UCSD-AML1 (cell line): ENCODE measurements at regions not wholly inside any gene's neighbourhood (a gene's known extent, or its start where the extent isn't known, plus 50 kb on each side); places are given as distances from the start of the nearest gene placed in this dataset.
A peak's percentile ranks its signal among the peaks of the same experiment; 100 is the strongest.

Experiments used
- DNase-seq: peaks from one replicate; lab custom pipeline; 2025; ENCODE audit not compliant: unreplicated experiment; lab: John Stamatoyannopoulos, UW

DNA sequence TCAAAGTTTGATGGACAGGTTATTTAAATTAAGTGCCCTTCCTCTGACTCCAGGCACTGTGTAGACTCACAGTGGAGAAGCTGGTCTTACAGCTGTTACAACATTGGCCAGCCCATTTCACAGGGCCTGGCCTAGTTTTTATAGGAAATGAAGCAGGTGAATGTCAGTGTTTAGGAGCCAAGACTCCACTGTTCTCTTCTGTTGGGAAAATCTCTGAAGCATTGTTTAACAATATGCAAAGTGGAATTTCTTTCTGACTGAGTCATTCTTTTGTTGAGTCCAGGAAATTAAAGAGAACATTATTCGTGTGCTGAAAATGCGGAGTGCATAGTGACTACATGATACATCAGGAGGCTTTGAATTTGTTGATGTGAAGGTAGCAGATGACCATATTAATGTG, 64.7 kb downstream of the ARRDC4 start:
- no peak for DNase-seq

DNA sequence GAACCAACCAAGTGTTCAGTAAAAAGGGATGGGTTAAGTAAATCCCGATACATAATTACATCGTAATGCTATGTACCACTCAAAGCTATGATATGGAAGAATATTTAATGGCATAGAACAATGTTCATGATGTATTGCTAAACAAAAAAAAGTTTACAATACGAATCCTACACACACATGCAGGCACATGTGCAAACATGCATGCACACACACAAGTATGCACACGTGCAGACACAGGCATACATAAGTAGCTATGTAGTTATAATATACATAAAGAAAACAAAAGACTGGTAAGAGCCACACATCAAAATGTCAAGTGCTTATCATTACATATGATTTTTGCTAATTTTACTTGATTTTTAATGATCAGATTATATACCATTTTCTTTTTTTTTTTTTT, 74.2 kb downstream of the ARRDC4 start:
- DNase-seq: no peak

DNA sequence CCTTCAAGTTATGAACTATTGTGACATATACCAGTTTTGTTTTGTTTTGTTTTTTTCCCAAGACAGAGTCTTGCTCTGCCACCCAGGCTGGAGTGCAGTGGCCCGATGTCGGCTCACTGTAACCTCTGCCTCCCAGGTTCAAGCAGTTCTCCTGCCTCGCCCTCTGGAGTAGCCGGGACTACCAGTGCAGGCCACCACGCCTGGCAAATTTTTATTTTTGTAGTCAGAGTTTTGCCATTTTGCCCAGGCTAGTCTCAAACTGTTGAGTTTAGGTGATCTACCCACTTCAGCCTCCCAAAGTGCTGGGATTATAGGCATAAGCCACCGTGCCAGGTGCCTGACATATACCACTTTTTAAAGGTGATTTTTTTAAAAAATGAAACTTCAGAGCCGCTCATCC, 74.6 kb downstream of the ARRDC4 start:
- no peak for DNase-seq

DNA sequence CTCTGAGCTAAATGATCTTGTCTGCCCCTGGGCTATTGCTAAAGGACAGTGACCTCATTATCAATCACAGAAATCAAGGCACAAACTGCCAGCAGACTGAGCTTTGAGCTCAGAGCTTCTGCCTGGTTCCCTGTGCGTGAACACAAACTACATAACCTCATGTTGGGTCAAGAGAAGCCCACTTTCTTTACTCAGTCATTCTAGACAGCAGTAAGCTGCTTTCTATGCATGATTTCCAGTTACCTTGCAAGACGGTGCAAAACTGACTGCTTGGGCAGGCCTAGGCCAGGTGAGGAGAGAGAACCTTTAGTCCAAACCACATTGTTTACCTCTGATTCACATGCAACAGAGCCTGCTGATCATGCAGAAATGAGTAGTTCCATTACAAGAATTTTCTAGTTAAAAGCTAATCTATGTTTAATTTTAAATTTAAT, 75.1 kb downstream of the ARRDC4 start:
- DNase-seq: no peak

DNA sequence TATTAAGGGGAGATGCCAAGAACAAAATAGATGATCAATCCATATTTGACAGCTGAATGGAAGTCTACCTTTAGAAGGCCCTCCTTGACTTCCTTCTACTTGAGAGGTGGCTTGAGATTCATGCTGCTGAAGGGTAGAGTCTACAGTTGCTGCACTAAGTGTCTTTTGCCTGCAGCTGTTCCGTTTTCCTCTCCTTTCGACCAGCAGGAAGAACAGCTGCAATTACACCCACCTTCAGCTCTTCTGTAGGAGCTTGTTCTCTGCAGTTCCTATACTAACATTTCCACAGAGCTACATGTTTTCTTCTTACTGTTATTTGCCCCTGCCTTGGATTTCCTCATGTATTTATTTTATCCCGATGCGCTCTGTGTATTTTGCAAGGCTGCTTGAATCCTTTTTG, 79.1 kb downstream of the ARRDC4 start:
- DNase-seq: no peak

DNA sequence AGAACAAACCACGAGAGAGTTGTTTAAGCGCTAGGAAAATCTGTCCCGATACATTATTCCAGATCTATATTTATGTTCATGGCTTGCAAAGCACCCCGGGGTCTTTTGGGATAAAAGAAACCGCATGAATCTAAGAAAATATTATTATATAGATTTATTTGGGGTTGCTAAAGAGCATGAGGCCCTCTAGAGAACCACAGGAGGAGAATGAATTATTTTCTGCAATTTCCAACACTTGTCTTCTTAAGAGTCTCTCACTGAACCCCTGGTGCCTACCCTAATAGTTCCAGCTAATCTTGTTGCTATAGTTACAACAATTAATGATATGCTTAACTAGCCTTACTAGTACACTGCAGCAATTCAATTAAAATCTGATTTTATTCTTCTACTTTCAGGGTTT, 79.6 kb downstream of the ARRDC4 start:
- DNase-seq: no peak

DNA sequence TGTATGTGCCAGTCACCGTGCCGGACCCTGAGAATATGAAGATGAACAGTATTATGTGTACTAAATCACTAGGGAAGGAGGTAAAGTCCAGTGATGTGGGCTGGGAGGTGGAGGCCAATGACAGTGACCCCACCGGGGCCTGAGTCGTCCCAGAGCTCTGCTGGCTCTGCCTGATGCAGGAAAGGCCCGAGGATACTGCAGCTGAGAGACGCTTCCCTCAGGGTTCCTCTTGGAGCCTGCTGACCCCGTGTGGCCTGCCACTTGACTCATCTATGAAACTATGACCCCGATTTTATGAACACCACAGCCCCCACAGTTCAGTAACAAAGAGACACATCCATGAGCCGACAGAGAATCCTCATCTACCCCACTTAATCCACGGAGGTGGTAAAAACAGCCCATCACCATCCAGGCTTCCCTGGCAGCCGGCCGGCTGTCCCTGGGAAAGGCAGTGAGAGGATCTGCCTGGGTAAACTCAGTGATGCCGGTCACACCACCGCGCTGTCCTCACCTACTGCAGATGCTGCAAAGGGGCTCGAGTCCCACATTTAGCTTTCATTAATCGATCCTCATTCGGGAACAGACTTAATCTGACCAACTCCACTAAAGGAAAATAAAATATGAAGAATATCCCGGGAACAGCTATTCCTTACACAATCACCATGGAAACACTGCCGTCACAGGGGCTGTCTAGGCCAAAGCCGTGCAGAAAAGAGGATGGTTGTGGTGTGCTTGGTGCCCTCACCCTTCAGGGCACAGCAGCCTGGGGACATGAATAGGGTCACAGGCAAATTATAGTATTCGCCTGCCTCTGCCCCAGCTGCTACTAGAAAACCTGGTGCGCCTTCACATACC, 82.9 kb downstream of the ARRDC4 start:
- no peak for DNase-seq

DNA sequence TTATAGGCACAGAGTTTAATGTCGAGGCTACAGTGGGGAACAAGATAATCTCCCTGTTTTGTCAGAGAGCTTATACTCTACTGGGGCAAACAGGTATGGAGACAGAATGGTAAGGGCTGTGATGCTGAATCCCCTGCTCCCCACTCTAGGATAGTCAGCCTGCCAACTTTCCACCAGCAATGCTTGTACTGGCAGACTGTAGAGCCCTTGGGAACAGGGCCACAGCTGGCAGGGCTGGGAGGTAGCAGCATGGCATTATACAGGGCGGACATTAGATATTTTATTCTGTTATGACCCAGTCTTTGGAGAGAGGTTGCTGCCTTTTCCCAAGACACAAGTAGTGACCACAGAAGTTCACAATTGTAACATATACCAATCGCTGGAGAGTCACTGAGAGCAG, 91.2 kb downstream of the ARRDC4 start:
- no peak for DNase-seq

DNA sequence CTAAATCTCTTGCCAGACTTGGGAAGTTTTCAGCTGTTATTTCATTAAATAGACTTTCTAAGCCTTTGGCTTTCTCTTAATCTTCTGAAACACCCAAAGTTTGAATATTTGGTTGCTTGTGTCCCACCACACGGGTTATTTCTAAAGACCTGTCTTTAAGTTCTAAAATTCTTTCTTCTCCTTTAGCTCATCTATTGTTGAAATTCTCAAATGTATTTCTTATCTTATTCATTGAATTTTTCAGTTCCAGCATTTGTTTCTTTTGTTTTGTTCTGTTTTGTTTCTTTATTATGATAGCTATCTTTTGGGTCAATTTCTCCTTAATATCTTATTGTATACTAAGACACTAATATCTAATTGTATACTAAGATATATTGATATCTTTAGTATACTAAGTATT, 97.0 kb downstream of the ARRDC4 start:
- no peak for DNase-seq

DNA sequence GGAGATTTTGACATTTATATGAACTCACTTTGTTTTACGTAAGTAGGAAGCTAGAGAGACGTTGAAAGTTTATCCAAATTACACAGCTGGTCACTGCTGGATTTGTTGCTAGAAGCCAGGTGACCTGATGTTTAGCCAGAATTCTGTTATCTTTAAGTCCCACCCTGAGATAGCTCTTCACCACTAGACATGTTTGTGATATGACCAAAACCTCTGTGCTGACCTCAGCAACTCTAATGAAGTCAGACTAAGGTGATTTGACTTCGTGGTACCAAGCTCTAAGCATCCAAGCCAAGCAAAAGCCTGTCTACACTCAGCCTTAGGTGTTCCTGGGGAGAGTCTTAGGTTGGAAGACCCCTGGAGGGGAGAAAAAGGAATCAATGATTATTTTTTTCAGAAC, 102.4 kb downstream of the ARRDC4 start:
- DNase-seq: no peak

DNA sequence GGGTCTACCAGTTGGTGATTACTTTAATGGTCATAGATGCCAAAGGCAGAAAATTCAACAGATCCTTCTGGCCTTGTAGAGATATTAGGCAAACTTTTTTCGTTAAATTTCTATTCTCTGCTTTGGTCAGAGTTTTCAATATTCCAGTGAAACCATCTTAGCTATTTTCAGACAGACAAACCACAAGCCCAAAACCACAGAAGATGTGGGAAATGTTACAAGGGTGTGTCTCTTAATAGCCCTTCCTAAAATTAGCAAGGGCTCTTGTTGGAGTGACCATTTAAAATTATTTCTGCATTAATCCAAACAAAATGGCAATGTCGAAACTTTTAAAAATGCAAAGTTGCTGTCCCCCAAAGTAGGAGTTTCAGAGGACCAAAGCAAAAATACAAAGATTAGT, 102.8 kb downstream of the ARRDC4 start:
- DNase-seq: no peak

DNA sequence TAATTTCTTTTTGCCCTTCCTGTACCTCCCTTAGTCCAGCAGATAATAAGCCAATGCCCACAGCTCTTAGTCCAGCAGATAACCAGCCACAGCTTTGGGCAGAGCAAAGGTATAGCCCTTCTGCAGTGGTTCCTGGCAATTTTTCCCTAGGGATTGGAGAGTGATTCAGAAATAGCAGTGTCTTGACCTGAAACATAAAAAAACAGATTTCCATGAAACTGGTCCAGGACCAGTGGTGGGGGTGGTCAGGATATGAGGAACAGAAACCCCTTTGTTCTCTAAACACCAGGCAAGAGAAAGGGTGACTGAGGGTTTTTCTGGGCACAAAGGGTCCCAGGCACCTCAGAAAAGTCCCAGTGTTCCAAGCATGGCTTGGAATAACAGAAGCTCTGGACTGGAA, 103.4 kb downstream of the ARRDC4 start:
- DNase-seq: no peak

DNA sequence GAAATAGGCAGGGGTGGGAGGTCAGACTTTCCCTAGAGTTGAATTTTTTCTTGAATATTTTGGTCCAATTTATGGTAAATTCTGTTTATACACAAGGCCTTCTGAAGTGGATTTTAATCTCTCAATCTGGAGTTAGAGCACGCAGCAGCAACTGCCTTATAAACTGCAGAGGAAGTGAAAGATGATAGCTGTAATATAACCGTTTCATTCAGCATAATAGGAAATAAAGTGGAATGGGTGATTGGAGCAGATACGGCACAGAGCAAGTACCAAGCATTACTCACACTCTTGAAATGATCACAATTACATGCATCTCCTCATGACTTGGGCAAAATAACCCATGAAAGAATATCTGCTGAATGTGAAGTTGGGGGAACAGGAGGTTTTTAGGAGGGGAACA, 106.8 kb downstream of the ARRDC4 start:
- DNase-seq: no peak

DNA sequence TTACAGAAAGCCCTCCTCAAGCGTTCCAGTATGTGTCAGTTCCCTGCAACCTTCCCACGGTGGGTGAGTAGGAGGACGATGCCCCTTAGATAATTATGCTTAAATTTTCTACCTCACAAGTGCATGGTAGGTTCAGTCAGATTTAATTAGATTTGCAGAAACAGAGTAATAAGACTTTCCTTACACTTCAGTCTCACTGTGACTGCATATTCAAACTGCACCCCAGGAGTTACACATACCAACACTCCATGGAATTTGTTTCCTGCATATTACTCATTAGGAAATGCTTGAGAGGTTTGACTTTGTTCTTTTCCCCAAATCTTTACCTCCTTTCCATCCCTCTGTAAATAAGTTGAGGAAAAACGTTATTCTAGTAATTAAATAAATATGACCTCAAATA, 108.8 kb downstream of the ARRDC4 start:
- DNase-seq: no peak

DNA sequence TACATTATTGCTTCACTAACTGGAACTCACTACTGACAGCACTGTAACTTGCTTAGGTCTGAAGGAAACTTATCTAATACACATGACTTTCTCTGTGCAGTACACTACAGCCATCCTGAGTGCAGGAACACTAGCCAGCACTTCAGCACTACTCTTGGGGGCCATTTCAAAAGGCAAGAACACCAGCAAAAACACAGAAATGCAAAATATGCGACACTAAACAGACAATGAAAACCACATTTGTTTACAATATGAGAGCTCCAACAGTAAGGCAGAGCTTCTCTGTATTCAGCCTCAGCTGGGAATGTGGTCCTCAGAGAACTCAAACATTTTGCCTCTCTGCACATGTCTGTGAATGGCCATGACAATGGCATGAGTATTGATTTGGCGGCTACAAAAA, 109.6 kb downstream of the ARRDC4 start:
- DNase-seq: no peak

DNA sequence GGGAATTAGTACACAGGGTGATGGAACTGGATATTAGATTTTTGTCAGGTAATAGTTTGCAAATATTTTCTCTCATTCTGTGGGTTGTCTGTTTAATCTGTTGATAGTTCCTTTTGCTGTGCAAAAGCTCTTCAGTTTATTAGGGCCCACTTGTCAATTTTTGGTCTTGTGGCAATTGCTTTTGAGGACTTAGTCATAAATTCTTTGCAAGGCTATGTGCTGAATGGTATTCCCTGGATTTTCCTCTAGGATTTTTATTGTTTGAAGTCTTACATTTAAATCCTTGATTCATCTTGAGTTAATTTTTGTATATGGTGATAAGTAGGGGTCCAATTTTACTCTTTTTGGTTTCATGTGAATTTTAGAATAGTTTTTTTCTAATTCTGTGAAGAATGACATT, 111.3 kb downstream of the ARRDC4 start:
- no peak for DNase-seq

DNA sequence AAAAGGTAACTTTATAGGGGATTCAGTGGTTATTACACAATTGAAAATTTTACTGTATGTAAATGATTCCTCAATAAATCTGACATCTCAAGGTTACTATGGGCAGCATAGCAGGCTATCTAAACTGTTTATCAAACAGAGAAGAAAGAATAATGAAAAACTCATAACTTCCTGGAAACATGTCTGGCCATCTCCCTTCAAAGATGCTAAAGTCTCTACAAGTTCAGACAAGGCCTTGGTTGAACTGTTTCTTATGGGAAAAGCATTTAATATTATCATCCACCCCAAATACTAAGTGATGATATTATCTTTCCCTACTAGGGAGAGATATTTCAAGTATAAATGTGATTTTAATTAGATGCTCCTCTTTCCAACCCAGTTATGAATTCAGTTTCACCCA, 114.9 kb downstream of the ARRDC4 start:
- no peak for DNase-seq

DNA sequence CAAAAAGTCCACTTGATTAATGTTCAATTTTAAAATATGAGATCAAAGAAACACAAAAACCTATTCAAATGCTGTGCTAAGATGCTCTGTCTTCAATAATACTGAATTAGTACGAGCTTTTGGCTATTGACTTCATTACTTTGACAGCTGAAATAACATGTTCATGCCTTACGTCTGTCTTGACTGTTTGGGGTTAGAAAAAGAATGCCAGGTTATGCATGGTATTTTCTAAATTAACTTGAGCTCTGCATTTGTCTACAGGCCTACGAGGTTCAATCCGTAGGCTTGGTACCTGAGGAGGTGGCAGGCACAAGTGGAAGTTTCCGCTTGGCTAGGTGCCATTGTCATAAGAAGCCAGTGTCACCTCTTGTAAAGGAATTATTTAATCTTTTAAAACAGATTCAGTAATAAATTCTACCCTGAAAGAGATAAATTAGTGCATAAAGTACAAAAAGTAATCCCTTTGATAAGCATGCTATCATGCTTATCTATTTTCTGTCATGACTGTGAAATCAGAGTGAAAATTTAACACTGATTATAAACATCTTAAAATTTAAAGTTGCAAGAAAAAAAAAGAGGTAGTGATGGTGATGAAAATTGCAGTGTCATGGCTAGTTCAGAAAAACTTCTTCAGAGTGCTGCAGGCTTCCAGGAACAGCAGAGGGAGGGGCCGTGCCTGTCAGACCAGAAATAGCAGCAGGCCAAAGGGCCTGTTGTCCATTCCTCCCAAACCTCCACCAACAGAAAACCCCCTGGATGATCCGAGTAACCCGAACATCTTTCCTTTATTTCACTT, 115.7 kb downstream of the ARRDC4 start:
- DNase-seq: peak; percentile 38

DNA sequence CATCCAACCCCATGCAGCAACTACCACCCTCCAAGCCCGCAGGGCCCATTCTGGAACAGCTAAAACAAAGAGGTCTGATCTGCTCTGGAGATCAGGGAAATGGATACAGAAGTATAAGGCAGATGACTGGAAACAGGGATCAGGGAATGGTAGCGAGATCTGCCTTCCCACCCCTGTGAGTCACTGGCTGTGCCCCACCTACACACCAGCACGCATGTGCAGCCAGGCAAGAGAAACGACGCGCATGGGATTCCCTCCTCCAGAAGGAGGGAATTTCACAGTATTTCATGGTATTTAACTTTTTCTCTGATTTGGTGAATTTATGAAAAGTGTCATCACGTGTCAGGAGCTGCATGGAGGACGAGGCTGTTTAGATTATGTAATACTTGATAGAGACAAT, 116.7 kb downstream of the ARRDC4 start:
- no peak for DNase-seq

DNA sequence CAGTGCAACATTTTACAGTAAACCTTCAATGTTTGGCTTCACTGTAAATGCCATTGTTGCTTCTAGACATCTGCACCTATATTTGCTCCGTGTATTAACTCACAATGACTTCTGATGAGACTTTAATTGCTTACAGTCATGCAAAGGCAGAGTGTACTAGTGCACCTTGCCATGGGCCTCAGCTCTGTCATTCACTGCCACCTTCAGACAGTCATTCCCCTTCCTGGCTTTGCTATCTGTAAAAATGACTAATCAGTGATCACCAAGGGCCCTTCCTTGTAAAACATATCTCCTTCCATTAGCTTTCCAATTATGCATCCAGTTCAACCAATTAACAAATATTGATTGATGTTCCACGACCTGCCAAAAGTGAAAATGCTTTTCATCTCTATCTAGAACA, 120.3 kb downstream of the ARRDC4 start:
- no peak for DNase-seq

DNA sequence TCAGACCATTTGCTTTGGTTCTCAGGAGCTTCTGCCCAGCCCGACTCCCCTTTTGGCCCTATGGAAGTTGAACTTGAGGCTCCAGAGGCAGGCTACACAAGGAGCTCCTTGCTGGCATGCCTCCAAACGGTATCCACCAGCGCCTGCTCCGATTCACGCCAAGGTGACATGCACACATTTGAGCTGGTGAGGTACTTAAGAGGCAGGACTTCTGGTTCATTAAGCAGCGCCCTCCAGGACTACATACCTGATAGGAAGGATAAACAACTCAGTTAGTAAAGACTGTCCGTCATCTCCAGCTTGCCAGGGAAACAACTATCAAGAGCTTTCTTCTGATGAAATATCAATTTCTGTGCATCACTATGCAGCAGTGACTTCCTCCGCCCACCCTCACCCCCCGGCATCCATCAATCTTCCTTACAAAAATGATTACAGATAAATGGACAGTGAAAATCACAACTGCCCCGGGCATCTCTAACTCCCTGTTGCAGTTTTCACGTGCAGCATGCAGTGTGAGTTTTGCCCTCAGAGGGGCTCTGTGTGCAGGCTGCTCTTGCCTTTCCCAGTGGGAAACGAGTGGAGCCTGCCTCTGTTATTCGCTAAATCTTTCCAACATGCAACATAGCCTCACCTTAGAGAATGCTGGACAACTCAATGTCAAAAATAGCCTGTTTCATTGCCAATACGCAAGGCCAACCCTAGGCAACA, 122.9 kb downstream of the ARRDC4 start:
- DNase-seq: no peak
